B cell (primary cell): ENCODE measurements at regions not wholly inside any gene's neighbourhood (a gene's known extent, or its start where the extent isn't known, plus 50 kb on each side); places are given as distances from the start of the nearest gene placed in this dataset.

Experiments
- EZH2 ChIP-seq: IDR thresholded peaks from 2 replicates; pipeline ENCODE4 v1.6.1; 2012; ENCODE audit warnings: borderline replicate concordance, low read depth, mild to moderate bottlenecking, moderate library complexity, low read length; ENCODE audit not compliant: insufficient read depth, poor library complexity, severe bottlenecking
- TF ChIP-seq, protein P1 (sequence below): fragments of 200-600 bp; IDR thresholded peaks from one replicate; pipeline ENCODE4 v1.8.0; 2022; ENCODE audit warnings: antibody characterized with exemption, mild to moderate bottlenecking

DNA sequence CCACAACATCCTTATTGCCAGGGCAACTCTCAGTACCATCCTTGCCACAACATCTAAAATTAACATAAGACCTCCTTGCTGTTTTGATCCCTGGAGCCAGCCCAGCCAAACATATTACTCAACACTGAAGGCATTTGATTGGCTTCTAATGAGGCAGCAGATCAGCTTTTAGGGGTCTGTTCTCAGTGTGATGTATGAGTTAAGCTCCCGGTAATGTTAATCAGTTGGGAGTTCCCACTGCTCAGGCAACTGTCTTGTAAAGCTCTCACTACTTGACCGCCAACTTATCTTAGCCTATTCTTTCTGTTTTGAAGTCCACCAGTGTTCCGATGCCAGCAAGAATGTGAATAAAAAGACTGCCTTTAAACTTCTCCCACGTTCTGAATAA, 158.9 kb downstream of the FOXB1 start:
- TF ChIP-seq, protein P1, sequence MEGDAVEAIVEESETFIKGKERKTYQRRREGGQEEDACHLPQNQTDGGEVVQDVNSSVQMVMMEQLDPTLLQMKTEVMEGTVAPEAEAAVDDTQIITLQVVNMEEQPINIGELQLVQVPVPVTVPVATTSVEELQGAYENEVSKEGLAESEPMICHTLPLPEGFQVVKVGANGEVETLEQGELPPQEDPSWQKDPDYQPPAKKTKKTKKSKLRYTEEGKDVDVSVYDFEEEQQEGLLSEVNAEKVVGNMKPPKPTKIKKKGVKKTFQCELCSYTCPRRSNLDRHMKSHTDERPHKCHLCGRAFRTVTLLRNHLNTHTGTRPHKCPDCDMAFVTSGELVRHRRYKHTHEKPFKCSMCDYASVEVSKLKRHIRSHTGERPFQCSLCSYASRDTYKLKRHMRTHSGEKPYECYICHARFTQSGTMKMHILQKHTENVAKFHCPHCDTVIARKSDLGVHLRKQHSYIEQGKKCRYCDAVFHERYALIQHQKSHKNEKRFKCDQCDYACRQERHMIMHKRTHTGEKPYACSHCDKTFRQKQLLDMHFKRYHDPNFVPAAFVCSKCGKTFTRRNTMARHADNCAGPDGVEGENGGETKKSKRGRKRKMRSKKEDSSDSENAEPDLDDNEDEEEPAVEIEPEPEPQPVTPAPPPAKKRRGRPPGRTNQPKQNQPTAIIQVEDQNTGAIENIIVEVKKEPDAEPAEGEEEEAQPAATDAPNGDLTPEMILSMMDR = no peak
- no peak for TF ChIP-seq EZH2
